NCI-H1694 (cell line): ENCODE measurements at regions not wholly inside any gene's neighbourhood (a gene's known extent, or its start where the extent isn't known, plus 50 kb on each side); places are given as distances from the start of the nearest gene placed in this dataset.
A peak's percentile ranks its signal among the peaks of the same experiment; 100 is the strongest.

Experiments used
- DNase-seq: peaks from one replicate; lab custom pipeline; 2025; lab: John Stamatoyannopoulos, UW

DNA sequence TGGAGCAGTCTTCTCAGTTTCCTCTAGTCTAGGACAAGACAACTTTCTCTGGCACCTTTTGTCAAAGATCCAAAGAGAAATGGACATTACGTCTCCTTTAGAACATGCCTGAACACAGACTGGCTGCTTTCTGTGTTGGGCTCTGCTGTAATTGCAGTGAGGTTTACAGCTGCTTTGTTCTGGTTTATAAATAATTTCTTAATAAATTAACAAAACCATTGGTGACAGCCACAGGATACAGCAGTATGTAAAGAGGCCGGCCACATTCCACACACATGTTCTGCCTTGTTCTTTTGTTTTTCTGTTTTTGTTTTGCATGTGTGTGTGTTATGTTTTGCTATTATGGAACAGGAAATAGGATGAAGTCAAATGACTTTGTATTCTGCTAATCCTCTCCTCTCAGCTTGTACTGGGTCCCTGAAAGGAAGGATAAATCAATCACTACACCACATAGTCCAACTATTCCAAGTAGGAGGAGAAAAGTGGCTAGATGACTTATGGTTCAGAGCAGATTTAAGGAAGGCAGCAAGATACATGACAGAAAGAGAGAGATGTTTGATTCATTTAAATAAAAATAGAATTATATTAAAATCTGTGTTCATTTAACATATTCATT is 161.5 kb upstream of the ESRRG start:
- DNase-seq = no peak

- no peak for DNase-seq
These were observed 160.3 kb upstream of the ESRRG start for GRCh38 chr1:216883518-216883917.

- peak; percentile 50 for DNase-seq
These were observed 158.5 kb upstream of the ESRRG start for GRCh38 chr1:216881695-216882094.

GRCh38 chr1:216866714-216867113 is 143.5 kb upstream of the ESRRG start:
- no peak for DNase-seq

DNA sequence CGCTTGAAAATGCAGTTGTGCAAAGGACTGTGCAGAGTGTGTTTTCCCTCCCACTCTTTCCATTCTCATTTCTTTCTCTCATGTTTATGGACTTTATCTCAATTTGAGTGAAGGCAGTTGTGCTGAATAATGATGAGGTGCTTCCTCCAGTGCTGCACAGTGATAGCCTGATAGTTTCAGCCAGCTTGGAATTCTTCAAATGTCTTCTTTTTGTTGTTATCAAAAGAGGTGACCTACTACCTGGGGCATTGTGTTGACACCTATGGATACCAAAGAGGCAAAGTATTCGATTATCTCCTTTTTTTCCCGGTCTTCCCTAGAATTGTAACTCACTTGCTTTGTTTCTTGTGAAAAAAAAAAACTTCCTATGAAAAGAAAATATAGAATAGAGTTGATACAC is 132.6 kb upstream of the ESRRG start:
- DNase-seq = no peak

- no peak for DNase-seq
These were observed 131.7 kb upstream of the ESRRG start for GRCh38 chr1:216854836-216855484.

DNA sequence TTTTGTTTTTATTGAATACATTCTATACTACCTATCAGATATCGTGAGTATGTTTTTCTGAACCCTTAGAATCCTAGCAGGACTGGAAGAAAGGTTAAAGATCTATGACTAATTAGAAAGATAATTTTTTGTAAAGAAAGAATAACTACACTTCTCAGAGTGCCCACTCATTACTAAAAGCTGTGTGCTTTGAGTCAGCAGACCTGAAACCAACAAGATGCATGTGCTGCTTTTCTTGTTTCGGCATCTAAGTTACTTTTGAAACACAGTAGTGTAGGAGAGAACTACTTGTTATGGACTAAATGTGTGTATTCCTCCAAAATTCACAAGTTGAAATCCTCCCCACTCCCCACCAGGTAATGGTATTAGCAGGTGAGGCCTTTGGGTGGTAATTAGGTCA is 127.8 kb upstream of the ESRRG start:
- DNase-seq = no peak

DNA sequence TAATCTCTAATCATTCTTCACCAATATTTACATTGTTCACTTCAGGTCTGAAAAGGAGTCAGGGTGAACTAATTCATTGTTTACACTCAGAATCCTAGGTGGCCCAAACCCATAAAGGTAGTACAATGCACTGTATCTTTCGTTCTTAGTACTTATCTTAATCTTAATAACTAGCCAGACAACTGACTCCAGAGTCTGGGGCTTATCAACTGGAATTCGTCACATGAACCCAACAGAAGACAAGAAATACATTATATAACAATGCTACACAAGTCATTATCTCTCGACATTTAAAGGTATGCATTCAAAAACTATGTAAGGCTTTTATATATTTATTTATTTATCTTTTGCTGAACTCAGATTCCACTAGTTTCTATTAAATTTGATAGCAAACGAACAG is 125.9 kb upstream of the ESRRG start:
- DNase-seq = no peak

GRCh38 chr1:216847397-216848036 is 124.3 kb upstream of the ESRRG start:
- no peak for DNase-seq

DNA sequence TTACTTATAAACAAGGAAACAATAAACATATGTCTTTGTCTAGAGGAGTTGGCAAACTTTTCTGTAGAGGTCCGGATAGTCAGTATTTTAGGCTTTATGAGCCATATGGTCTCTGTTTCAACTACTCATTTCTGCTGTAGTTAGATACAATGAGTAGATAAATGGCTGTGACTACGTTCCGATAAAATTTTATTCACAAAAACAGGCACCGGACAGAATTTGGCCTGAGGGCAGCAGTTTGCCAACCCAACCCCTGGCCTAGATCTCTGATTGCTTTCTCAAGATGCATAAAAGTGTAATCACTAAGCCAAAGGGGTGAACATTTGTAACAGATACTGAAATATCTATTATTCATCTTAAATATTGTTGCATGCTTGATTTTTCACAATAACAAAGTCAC is 123.1 kb upstream of the ESRRG start:
- no peak for DNase-seq

- no peak for DNase-seq
These were observed 120.2 kb upstream of the ESRRG start for GRCh38 chr1:216843409-216843808.

GRCh38 chr1:216841165-216841564 is 117.9 kb upstream of the ESRRG start:
- no peak for DNase-seq

DNA sequence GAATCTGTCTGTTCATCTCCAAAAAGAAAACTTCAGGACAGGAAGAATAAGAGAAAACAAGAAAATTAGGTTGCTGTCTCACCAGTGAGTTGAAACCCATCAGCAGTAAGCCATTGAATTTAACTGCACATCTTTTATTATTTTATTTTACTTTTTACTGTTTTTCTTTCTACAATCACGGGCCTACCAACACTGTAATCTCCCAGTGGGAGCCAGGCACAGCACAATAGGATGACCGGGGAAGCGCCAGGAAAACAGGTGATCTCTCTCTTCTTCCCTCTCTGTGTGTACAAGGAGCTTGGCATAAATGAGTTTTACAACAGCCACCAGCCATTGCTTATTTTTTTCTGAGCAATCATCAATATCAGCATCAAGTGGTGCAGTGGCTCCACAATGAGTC is 113.1 kb upstream of the ESRRG start:
- DNase-seq = no peak

- DNase-seq = no peak
These were observed 110.3 kb upstream of the ESRRG start for GRCh38 chr1:216833509-216833908.

DNA sequence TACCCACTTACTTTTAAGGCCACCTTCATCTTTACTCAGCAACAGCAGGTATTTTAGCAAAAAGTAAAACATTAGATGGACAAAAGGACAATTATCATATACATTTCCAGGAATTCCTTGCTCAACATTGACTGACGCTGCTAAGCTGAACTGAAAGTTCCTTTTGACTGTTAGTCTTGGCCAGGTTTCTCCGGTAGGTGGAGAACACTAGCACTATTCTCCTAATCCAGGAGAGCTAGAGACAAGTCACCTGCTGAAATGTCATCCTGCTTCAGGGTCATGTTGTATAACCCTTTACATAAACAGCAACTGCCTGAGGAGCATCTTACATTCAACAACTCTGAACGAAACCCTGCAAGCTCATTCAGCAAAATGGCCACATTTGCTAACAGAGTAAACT is 109.0 kb upstream of the ESRRG start:
- DNase-seq = no peak

- DNase-seq = no peak
These were observed 107.4 kb upstream of the ESRRG start for GRCh38 chr1:216830424-216831210.

DNA sequence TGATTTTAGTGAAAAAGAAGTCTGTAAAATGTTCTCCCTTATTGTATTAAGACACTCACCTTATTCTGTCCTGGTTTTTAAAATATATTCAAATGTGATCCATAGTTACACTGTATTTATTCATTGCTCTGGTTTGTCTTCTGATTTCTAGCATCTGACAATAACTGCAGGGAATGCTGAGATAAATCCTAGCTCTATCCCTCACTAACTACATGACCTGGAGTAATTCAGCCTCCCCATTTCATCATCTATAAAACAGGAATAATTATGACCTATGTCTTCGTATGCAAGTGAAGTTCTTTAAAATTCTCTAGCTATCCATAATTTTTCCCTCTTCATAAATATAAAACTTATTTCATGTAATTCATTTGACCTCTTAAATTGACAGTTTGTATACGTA is 104.0 kb upstream of the ESRRG start:
- DNase-seq = no peak

- DNase-seq = no peak
These were observed 103.4 kb upstream of the ESRRG start for GRCh38 chr1:216826646-216827045.

GRCh38 chr1:216826214-216826613 is 103.0 kb upstream of the ESRRG start:
- DNase-seq = no peak

DNA sequence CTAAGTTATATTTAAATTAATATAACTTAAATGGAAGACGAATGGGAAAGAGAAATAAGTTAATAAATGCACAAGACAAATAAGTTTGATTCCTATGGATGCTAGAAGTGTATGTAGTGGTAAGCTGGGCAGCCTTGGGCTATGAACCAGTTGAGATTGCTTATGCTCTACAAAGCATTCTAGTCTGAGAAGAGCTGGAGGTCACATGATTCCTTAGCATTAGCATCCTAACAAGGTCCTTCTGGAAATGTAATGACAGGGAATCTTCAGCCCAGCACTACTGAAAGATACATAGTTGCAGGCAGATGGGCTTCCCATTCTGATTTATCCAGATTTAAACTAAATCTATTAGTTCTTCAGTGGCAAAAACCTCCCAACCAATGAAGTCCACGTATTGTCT is 102.3 kb upstream of the ESRRG start:
- DNase-seq = no peak

DNA sequence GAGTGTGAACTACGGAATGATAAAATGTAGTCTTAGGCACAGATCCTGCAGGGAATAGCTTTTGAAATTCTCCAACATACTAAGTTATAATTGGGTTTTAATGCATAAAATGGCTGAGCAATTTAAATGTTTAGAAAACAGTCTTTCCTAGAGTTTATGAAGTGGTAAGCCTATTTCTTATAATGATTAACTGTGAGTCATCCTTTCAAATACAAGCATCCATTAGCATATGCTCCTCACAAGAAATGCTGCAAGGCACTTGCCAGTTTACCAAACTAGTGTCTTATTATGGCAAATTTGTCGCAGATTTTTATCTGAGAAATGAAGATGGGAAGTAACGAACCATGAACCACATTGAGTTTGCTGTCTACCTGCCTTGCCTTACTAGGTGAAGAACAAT is 101.3 kb upstream of the ESRRG start:
- no peak for DNase-seq

DNA sequence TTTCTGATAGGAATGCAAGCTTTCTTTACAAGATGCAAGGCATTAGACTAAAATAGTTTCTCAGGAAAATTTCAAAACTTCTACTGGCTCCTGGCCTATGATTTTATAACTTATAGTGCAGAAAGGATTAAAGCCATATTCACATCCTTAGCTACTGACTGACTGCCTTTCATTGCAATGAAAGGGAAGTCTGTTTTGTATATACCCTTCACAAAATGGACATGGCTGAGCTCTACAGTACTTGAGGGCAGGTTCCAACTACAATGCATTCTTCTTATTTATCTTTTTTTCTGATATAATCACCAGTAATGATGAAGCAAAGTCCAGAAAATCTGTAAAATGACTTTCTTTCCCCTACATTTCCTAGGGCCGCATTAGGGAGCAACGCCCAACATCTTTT is 100.5 kb upstream of the ESRRG start:
- no peak for DNase-seq

DNA sequence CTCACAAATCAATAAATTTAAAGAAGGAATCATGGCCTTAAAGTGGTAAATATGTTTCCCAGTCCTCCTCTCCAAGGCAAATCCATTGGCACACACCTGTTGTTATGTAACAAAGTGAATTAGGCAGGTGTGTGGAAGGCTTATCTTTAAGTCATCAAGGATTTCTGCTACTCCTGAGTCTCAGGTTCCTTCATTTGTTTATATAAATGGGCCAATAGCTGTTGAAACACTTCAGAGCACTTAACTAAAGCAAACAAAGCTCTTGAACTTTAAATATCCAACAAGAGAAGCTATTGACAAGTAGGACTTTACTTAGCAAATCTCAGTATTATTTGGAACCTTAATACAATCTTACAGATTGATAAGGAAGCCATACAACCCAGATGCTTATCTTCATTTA is 99.3 kb upstream of the ESRRG start:
- no peak for DNase-seq
